ENCODE measurements at regions not wholly inside any gene's neighbourhood (a gene's known extent, or its start where the extent isn't known, plus 50 kb on each side); places are given as distances from the start of the nearest gene placed in this dataset.

GRCh38 chr3:64766440-64766839 is 78.6 kb upstream of the ADAMTS9 start:
- no peak overlapping the region for H3K14ac ChIP-seq (ENCODE audit: low read length in 2 of 2)
- H2BK15ac ChIP-seq (ENCODE audit: low read depth, poor library complexity, severe bottlenecking): no peak overlapping the region
- H2AFZ ChIP-seq (ENCODE audit: low read depth, low read length): peak overlapping the region; percentile 39
- H3K4me2 ChIP-seq (ENCODE audit: low read length, poor library complexity, severe bottlenecking): no peak overlapping the region
- H3K4ac ChIP-seq (ENCODE audit: low read depth in 1 of 2, low read length in 2 of 2): no peak overlapping the region
- H4K91ac ChIP-seq (ENCODE audit: low read length): no peak overlapping the region
- H3K36me3 ChIP-seq (ENCODE audit: control insufficient read depth in 1 of 2, insufficient read depth in 2 of 2, low read depth in 1 of 2, low read length in 2 of 2): no peaks in the 10 kb centered on the region
- no peak overlapping the region for H2BK5ac ChIP-seq (ENCODE audit: low read depth, low read length, poor library complexity, severe bottlenecking)
- 74% methylated on average over 3 of the region's 4 CpGs for WGBS
- no peak overlapping the region for H3K23ac ChIP-seq (ENCODE audit: low read length in 2 of 2)
- no peak for DNase-seq
- H3K9ac ChIP-seq (ENCODE audit: low read length): no peak overlapping the region
- no peaks in the 10 kb centered on the region for H3K27me3 ChIP-seq (ENCODE audit: control insufficient read depth in 1 of 2, insufficient read depth in 1 of 2, low read length in 2 of 2)
- no peak overlapping the region for H4K8ac ChIP-seq (ENCODE audit: low read length)
- no peaks in the 10 kb centered on the region for H3K9me3 ChIP-seq (ENCODE audit: control insufficient read depth, low read length)
- no peak overlapping the region for H2BK12ac ChIP-seq (ENCODE audit: low read length in 2 of 2)
- H3K4me3 ChIP-seq (ENCODE audit: insufficient read depth in 1 of 2, low read depth in 1 of 2, low read length in 2 of 2): no peak overlapping the region
- no peak overlapping the region for H3K27ac ChIP-seq (ENCODE audit: low read length, poor library complexity, severe bottlenecking)
- no peak overlapping the region for H3K18ac ChIP-seq (ENCODE audit: low read depth in 1 of 2, low read length in 2 of 2)
- no peak overlapping the region for H2BK120ac ChIP-seq (ENCODE audit: low read depth, low read length)
- H3K4me1 ChIP-seq (ENCODE audit: control insufficient read depth, insufficient read depth, low read depth, low read length): no peaks in the 10 kb centered on the region
- no peaks in the 10 kb centered on the region for H3K79me1 ChIP-seq (replicated peaks; ENCODE audit: low read length, poor library complexity, severe bottlenecking)
- no peak overlapping the region for H2AK5ac ChIP-seq (ENCODE audit: low read length, severe bottlenecking)

- H2AFZ ChIP-seq (ENCODE audit: low read depth, low read length): no peak overlapping the region
- WGBS: 72% methylated on average over 4 of the region's 4 CpGs
- no peaks in the 10 kb centered on the region for H3K36me3 ChIP-seq (ENCODE audit: control insufficient read depth in 1 of 2, insufficient read depth in 2 of 2, low read depth in 1 of 2, low read length in 2 of 2)
- no peak overlapping the region for H3K23ac ChIP-seq (ENCODE audit: low read length in 2 of 2)
- no peaks in the 10 kb centered on the region for H3K27me3 ChIP-seq (ENCODE audit: control insufficient read depth in 1 of 2, insufficient read depth in 1 of 2, low read length in 2 of 2)
- no peaks in the 10 kb centered on the region for H3K79me1 ChIP-seq (replicated peaks; ENCODE audit: low read length, poor library complexity, severe bottlenecking)
- no peak overlapping the region for H4K8ac ChIP-seq (ENCODE audit: low read length)
- H3K18ac ChIP-seq (ENCODE audit: low read depth in 1 of 2, low read length in 2 of 2): peak overlapping the region in 1 of 2 experiments; percentile 37
- no peaks in the 10 kb centered on the region for H3K9me3 ChIP-seq (ENCODE audit: control insufficient read depth, low read length)
- no peak overlapping the region for H2BK12ac ChIP-seq (ENCODE audit: low read length in 2 of 2)
- no peak overlapping the region for H4K91ac ChIP-seq (ENCODE audit: low read length)
- DNase-seq: peak; percentile 32
- H2BK5ac ChIP-seq (ENCODE audit: low read depth, low read length, poor library complexity, severe bottlenecking): no peak overlapping the region
- no peaks in the 10 kb centered on the region for H3K4me1 ChIP-seq (ENCODE audit: control insufficient read depth, insufficient read depth, low read depth, low read length)
- no peak overlapping the region for H3K27ac ChIP-seq (ENCODE audit: low read length, poor library complexity, severe bottlenecking)
- no peak overlapping the region for H3K14ac ChIP-seq (ENCODE audit: low read length in 2 of 2)
- no peak overlapping the region for H2BK15ac ChIP-seq (ENCODE audit: low read depth, poor library complexity, severe bottlenecking)
- no peak overlapping the region for H2BK120ac ChIP-seq (ENCODE audit: low read depth, low read length)
- H3K4me3 ChIP-seq (ENCODE audit: insufficient read depth in 1 of 2, low read depth in 1 of 2, low read length in 2 of 2): no peak overlapping the region
- no peak overlapping the region for H3K4me2 ChIP-seq (ENCODE audit: low read length, poor library complexity, severe bottlenecking)
- H3K4ac ChIP-seq (ENCODE audit: low read depth in 1 of 2, low read length in 2 of 2): no peak overlapping the region
- H2AK5ac ChIP-seq (ENCODE audit: low read length, severe bottlenecking): no peak overlapping the region
- H3K9ac ChIP-seq (ENCODE audit: low read length): no peak overlapping the region
Observed at GRCh38 chr3:64765947-64766346, 78.1 kb upstream of the ADAMTS9 start.

GRCh38 chr3:64764386-64764929 is 76.7 kb upstream of the ADAMTS9 start:
- no peak overlapping the region for H4K91ac ChIP-seq (ENCODE audit: low read length)
- H4K8ac ChIP-seq (ENCODE audit: low read length): no peak overlapping the region
- no peak overlapping the region for H2BK120ac ChIP-seq (ENCODE audit: low read depth, low read length)
- 100% methylated on average over 2 of the region's 6 CpGs for WGBS
- no peak overlapping the region for H3K14ac ChIP-seq (ENCODE audit: low read length in 2 of 2)
- H3K9me3 ChIP-seq (ENCODE audit: control insufficient read depth, low read length): no peaks in the 10 kb centered on the region
- H3K18ac ChIP-seq (ENCODE audit: low read depth in 1 of 2, low read length in 2 of 2): no peak overlapping the region
- H3K4me1 ChIP-seq (ENCODE audit: control insufficient read depth, insufficient read depth, low read depth, low read length): no peaks in the 10 kb centered on the region
- H2BK15ac ChIP-seq (ENCODE audit: low read depth, poor library complexity, severe bottlenecking): no peak overlapping the region
- no peak overlapping the region for H2AK5ac ChIP-seq (ENCODE audit: low read length, severe bottlenecking)
- H3K23ac ChIP-seq (ENCODE audit: low read length in 2 of 2): no peak overlapping the region
- H3K36me3 ChIP-seq (ENCODE audit: control insufficient read depth in 1 of 2, insufficient read depth in 2 of 2, low read depth in 1 of 2, low read length in 2 of 2): no peaks in the 10 kb centered on the region
- no peak overlapping the region for H2AFZ ChIP-seq (ENCODE audit: low read depth, low read length)
- no peak overlapping the region for H3K9ac ChIP-seq (ENCODE audit: low read length)
- no peak overlapping the region for H2BK5ac ChIP-seq (ENCODE audit: low read depth, low read length, poor library complexity, severe bottlenecking)
- no peak for DNase-seq
- no peak overlapping the region for H3K4me3 ChIP-seq (ENCODE audit: insufficient read depth in 1 of 2, low read depth in 1 of 2, low read length in 2 of 2)
- H3K79me1 ChIP-seq (replicated peaks; ENCODE audit: low read length, poor library complexity, severe bottlenecking): no peaks in the 10 kb centered on the region
- no peak overlapping the region for H3K4ac ChIP-seq (ENCODE audit: low read depth in 1 of 2, low read length in 2 of 2)
- no peak overlapping the region for H3K27ac ChIP-seq (ENCODE audit: low read length, poor library complexity, severe bottlenecking)
- no peak overlapping the region for H2BK12ac ChIP-seq (ENCODE audit: low read length in 2 of 2)
- H3K27me3 ChIP-seq (ENCODE audit: control insufficient read depth in 1 of 2, insufficient read depth in 1 of 2, low read length in 2 of 2): no peaks in the 10 kb centered on the region
- no peak overlapping the region for H3K4me2 ChIP-seq (ENCODE audit: low read length, poor library complexity, severe bottlenecking)

GRCh38 chr3:64763980-64764379 is 76.2 kb upstream of the ADAMTS9 start:
- H2BK120ac ChIP-seq (ENCODE audit: low read depth, low read length): no peak overlapping the region
- no peak overlapping the region for H2AFZ ChIP-seq (ENCODE audit: low read depth, low read length)
- no peak overlapping the region for H3K14ac ChIP-seq (ENCODE audit: low read length in 2 of 2)
- no peak overlapping the region for H2BK5ac ChIP-seq (ENCODE audit: low read depth, low read length, poor library complexity, severe bottlenecking)
- no peak overlapping the region for H3K18ac ChIP-seq (ENCODE audit: low read depth in 1 of 2, low read length in 2 of 2)
- no peak overlapping the region for H3K4me2 ChIP-seq (ENCODE audit: low read length, poor library complexity, severe bottlenecking)
- H3K23ac ChIP-seq (ENCODE audit: low read length in 2 of 2): no peak overlapping the region
- no peaks in the 10 kb centered on the region for H3K4me1 ChIP-seq (ENCODE audit: control insufficient read depth, insufficient read depth, low read depth, low read length)
- no peak overlapping the region for H4K91ac ChIP-seq (ENCODE audit: low read length)
- no peak overlapping the region for H2AK5ac ChIP-seq (ENCODE audit: low read length, severe bottlenecking)
- H3K9ac ChIP-seq (ENCODE audit: low read length): no peak overlapping the region
- H3K4me3 ChIP-seq (ENCODE audit: insufficient read depth in 1 of 2, low read depth in 1 of 2, low read length in 2 of 2): no peak overlapping the region
- H3K79me1 ChIP-seq (replicated peaks; ENCODE audit: low read length, poor library complexity, severe bottlenecking): no peaks in the 10 kb centered on the region
- H3K4ac ChIP-seq (ENCODE audit: low read depth in 1 of 2, low read length in 2 of 2): no peak overlapping the region
- H3K36me3 ChIP-seq (ENCODE audit: control insufficient read depth in 1 of 2, insufficient read depth in 2 of 2, low read depth in 1 of 2, low read length in 2 of 2): no peaks in the 10 kb centered on the region
- H3K27me3 ChIP-seq (ENCODE audit: control insufficient read depth in 1 of 2, insufficient read depth in 1 of 2, low read length in 2 of 2): no peaks in the 10 kb centered on the region
- H3K9me3 ChIP-seq (ENCODE audit: control insufficient read depth, low read length): no peaks in the 10 kb centered on the region
- no peak overlapping the region for H4K8ac ChIP-seq (ENCODE audit: low read length)
- H2BK15ac ChIP-seq (ENCODE audit: low read depth, poor library complexity, severe bottlenecking): no peak overlapping the region
- DNase-seq: no peak
- no peak overlapping the region for H2BK12ac ChIP-seq (ENCODE audit: low read length in 2 of 2)
- H3K27ac ChIP-seq (ENCODE audit: low read length, poor library complexity, severe bottlenecking): no peak overlapping the region
